ENCODE measurements at regions not wholly inside any gene's neighbourhood (a gene's known extent, or its start where the extent isn't known, plus 50 kb on each side); places are given as distances from the start of the nearest gene placed in this dataset.

DNA sequence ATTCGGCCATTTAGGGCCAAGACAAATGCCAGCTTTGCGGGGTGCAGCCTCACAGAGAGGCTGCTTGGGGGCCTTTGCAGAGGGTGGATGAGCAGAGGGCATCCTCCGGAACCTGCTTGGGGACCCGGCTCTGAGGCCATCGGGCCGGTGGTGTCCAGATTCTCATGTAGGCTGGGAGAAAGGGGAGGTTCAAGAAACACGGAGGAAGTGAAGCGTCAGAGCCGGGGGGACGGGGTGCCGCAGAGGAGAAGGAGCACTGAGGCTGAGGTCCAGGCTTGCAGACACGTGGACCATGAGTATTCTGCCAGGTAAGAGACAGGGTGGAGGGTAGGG lies 150.7 kb upstream of the SHH start:
- TF ChIP-seq, protein P1, sequence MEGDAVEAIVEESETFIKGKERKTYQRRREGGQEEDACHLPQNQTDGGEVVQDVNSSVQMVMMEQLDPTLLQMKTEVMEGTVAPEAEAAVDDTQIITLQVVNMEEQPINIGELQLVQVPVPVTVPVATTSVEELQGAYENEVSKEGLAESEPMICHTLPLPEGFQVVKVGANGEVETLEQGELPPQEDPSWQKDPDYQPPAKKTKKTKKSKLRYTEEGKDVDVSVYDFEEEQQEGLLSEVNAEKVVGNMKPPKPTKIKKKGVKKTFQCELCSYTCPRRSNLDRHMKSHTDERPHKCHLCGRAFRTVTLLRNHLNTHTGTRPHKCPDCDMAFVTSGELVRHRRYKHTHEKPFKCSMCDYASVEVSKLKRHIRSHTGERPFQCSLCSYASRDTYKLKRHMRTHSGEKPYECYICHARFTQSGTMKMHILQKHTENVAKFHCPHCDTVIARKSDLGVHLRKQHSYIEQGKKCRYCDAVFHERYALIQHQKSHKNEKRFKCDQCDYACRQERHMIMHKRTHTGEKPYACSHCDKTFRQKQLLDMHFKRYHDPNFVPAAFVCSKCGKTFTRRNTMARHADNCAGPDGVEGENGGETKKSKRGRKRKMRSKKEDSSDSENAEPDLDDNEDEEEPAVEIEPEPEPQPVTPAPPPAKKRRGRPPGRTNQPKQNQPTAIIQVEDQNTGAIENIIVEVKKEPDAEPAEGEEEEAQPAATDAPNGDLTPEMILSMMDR (conservative IDR thresholded peaks at IDR 0.05 in 1 of 2, IDR thresholded peaks at IDR 0.05 in 1 of 2; ENCODE audit: low read depth in 1 of 2, low read length in 2 of 2): no peak
- no peak for TF ChIP-seq EZH2 (IDR thresholded peaks at IDR 0.05; ENCODE audit: low read length, missing control alignments)
